GM23248 (cell line): ENCODE measurements at regions not wholly inside any gene's neighbourhood (a gene's known extent, or its start where the extent isn't known, plus 50 kb on each side); places are given as distances from the start of the nearest gene placed in this dataset.

Experiments
- EZH2 ChIP-seq: fragments of 200-600 bp; sonication (generic); IDR thresholded peaks from 2 replicates; pipeline ENCODE4 v1.6.1; 2018; ENCODE audit warnings: antibody characterized with exemption, mild to moderate bottlenecking; ENCODE audit not compliant: insufficient read depth, poor library complexity, severe bottlenecking
- EZH2phosphoT487 ChIP-seq: fragments of 200-600 bp; sonication (generic); IDR thresholded peaks from 2 replicates; pipeline ENCODE4 v1.6.1; 2018; ENCODE audit warnings: antibody characterized with exemption, moderate library complexity, mild to moderate bottlenecking, low read depth; ENCODE audit not compliant: insufficient read depth

DNA sequence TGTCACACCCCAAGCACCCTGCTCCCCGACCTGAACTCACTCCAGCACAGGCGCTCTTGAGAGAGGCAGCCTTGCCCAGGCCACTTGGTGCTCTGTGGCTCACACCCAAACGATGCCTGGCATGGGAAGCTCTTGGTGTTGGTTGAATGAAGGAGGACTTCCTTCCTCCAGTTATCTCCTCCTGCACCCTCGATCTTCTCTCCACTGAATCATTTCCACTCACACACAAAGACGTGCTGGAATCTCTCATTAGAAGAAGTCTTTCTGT is 90.5 kb upstream of the TRIM2 start:
- TF ChIP-seq EZH2phosphoT487 (no peak), EZH2 (no peak)
